Astrocyte (in vitro differentiated cells and primary cell): ENCODE measurements at regions not wholly inside any gene's neighbourhood (a gene's known extent, or its start where the extent isn't known, plus 50 kb on each side); places are given as distances from the start of the nearest gene placed in this dataset.

ENCODE experiments used
- DNase-seq: peaks from one replicate; pipeline ENCODE4 v3.0.0-alpha.2; 2010; ENCODE audit warnings: low read depth
- FAIRE-seq: peaks from 2 replicates; lab custom pipeline; 2011; peaks lifted over from hg19 to GRCh38; lab: Jason Lieb, UNC
- H2AFZ ChIP-seq: 2 replicates; pipeline ENCODE4 v1.6.0; 2012; ENCODE audit warnings: low read depth, low read length, inconsistent platforms
- H3K27ac ChIP-seq: 2 replicates; pipeline ENCODE4 v1.5.1; 2011; ENCODE audit warnings: low read depth, low read length, inconsistent platforms
- H3K27me3 ChIP-seq: 2 replicates; pipeline ENCODE4 v1.6.0; 2011; ENCODE audit warnings: low read length, inconsistent platforms; ENCODE audit not compliant: insufficient read depth
- H3K36me3 ChIP-seq: 2 replicates; pipeline ENCODE4 v1.5.1; 2011; ENCODE audit warnings: low read length, inconsistent platforms; ENCODE audit not compliant: insufficient read depth
- H3K4me1 ChIP-seq: 2 replicates; pipeline ENCODE4 v1.5.1; 2011; ENCODE audit warnings: low read length, inconsistent platforms; ENCODE audit not compliant: insufficient read depth
- H3K4me2 ChIP-seq: 2 replicates; pipeline ENCODE4 v1.6.0; 2012; ENCODE audit warnings: low read length, inconsistent platforms
- H3K4me3 ChIP-seq: 2 replicates; pipeline ENCODE4 v1.5.1; 2011; ENCODE audit warnings: low read depth, mild to moderate bottlenecking, low read length, inconsistent platforms; ENCODE audit not compliant: insufficient read depth
- H3K79me2 ChIP-seq: 2 replicates; pipeline ENCODE4 v1.6.0; 2012; ENCODE audit warnings: mild to moderate bottlenecking, low read length, inconsistent platforms; ENCODE audit not compliant: insufficient read depth
- H3K9ac ChIP-seq: 2 replicates; pipeline ENCODE4 v1.6.0; 2012; ENCODE audit warnings: mild to moderate bottlenecking, low read length, inconsistent platforms
- H3K9me3 ChIP-seq: 2 replicates; pipeline ENCODE4 v1.5.1; 2012; ENCODE audit warnings: low read depth, mild to moderate bottlenecking, low read length, inconsistent platforms; ENCODE audit not compliant: insufficient read depth
- H4K20me1 ChIP-seq: 2 replicates; pipeline ENCODE4 v1.6.0; 2012; ENCODE audit warnings: low read length, inconsistent platforms; ENCODE audit not compliant: insufficient read depth
- H3K27ac Mint-ChIP-seq: one replicate; pipeline ENCODE4 v1.8.0; 2021; ENCODE audit warnings: mild to moderate bottlenecking, mixed read lengths; ENCODE audit not compliant: unreplicated experiment
- H3K27me3 Mint-ChIP-seq: one replicate; pipeline ENCODE4 v1.8.0; 2021; ENCODE audit warnings: low read depth, mixed read lengths; ENCODE audit not compliant: unreplicated experiment
- H3K36me3 Mint-ChIP-seq: one replicate; pipeline ENCODE4 v1.8.0; 2021; ENCODE audit warnings: low read depth, mixed read lengths; ENCODE audit not compliant: unreplicated experiment
- H3K4me1 Mint-ChIP-seq: one replicate; pipeline ENCODE4 v1.8.0; 2021; ENCODE audit warnings: low read depth, mixed read lengths; ENCODE audit not compliant: unreplicated experiment
- H3K4me3 Mint-ChIP-seq: one replicate; pipeline ENCODE4 v1.8.0; 2021; ENCODE audit warnings: mild to moderate bottlenecking, moderate library complexity, mixed read lengths; ENCODE audit not compliant: unreplicated experiment
- H3K9me3 Mint-ChIP-seq: one replicate; pipeline ENCODE4 v1.8.0; 2021; ENCODE audit warnings: mild to moderate bottlenecking, mixed read lengths; ENCODE audit not compliant: unreplicated experiment
- EZH2 ChIP-seq: IDR thresholded peaks from 2 replicates; pipeline ENCODE4 v1.6.1; 2012; ENCODE audit warnings: mild to moderate bottlenecking, low read length, inconsistent platforms; ENCODE audit not compliant: insufficient read depth
- TF ChIP-seq, protein P1 (sequence below): IDR thresholded peaks from 2 replicates; pipeline ENCODE4 v1.5.1; 2011; ENCODE audit warnings: low read depth, mild to moderate bottlenecking, inconsistent platforms, low read length, moderate library complexity; ENCODE audit not compliant: insufficient read depth

- no peaks in the 10 kb centered on the region for H3K9me3 ChIP-seq
- H2AFZ ChIP-seq, result no peak overlapping the region
- H3K4me3 ChIP-seq, result no peak overlapping the region
- TF ChIP-seq, protein P1, sequence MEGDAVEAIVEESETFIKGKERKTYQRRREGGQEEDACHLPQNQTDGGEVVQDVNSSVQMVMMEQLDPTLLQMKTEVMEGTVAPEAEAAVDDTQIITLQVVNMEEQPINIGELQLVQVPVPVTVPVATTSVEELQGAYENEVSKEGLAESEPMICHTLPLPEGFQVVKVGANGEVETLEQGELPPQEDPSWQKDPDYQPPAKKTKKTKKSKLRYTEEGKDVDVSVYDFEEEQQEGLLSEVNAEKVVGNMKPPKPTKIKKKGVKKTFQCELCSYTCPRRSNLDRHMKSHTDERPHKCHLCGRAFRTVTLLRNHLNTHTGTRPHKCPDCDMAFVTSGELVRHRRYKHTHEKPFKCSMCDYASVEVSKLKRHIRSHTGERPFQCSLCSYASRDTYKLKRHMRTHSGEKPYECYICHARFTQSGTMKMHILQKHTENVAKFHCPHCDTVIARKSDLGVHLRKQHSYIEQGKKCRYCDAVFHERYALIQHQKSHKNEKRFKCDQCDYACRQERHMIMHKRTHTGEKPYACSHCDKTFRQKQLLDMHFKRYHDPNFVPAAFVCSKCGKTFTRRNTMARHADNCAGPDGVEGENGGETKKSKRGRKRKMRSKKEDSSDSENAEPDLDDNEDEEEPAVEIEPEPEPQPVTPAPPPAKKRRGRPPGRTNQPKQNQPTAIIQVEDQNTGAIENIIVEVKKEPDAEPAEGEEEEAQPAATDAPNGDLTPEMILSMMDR, result no peak
- no peak for TF ChIP-seq EZH2
- H3K4me1 ChIP-seq, result no peaks in the 10 kb centered on the region
- no peak overlapping the region for H3K9ac ChIP-seq
- H3K27ac ChIP-seq, result no peak overlapping the region
- no peaks in the 10 kb centered on the region for H3K36me3 ChIP-seq
- H3K4me1 Mint-ChIP-seq, result no peaks in the 10 kb centered on the region
- no peak overlapping the region for H3K4me2 ChIP-seq
- no peaks in the 10 kb centered on the region for H3K79me2 ChIP-seq
- H3K27me3 Mint-ChIP-seq, result peaks cover 23% of the 10 kb centered on the region
- H4K20me1 ChIP-seq, result no peaks in the 10 kb centered on the region
- peaks cover 2% of the 10 kb centered on the region for H3K9me3 Mint-ChIP-seq
- H3K36me3 Mint-ChIP-seq, result no peaks in the 10 kb centered on the region
- DNase-seq, result no peak
- no peak overlapping the region for H3K27ac Mint-ChIP-seq
- no peak for FAIRE-seq
- H3K4me3 Mint-ChIP-seq, result no peak overlapping the region
- H3K27me3 ChIP-seq, result peaks cover 9% of the 10 kb centered on the region
These were observed 123.6 kb upstream of the KCNJ15 start for GRCh38 chr21:38133240-38133639.

GRCh38 chr21:38134084-38134873 lies 122.5 kb upstream of the KCNJ15 start:
- FAIRE-seq, result no peak

More at GRCh38 chr21:38134084-38134873, 122.5 kb upstream of the KCNJ15 start:
- no peak overlapping the region for H3K4me2 ChIP-seq
- H3K9me3 ChIP-seq, result no peaks in the 10 kb centered on the region
- peaks cover 12% of the 10 kb centered on the region for H3K27me3 Mint-ChIP-seq
- H3K4me1 Mint-ChIP-seq, result no peaks in the 10 kb centered on the region
- H3K4me3 Mint-ChIP-seq, result no peak overlapping the region
- no peak overlapping the region for H3K9ac ChIP-seq
- no peak overlapping the region for H3K27ac ChIP-seq
- no peak overlapping the region for H3K4me3 ChIP-seq
- H2AFZ ChIP-seq, result no peak overlapping the region
- no peak for DNase-seq
- no peaks in the 10 kb centered on the region for H3K4me1 ChIP-seq
- no peaks in the 10 kb centered on the region for H4K20me1 ChIP-seq
- H3K27ac Mint-ChIP-seq, result no peak overlapping the region
- TF ChIP-seq EZH2, result no peak
- TF ChIP-seq, protein P1, result no peak
- peaks cover 2% of the 10 kb centered on the region for H3K9me3 Mint-ChIP-seq
- H3K36me3 Mint-ChIP-seq, result no peaks in the 10 kb centered on the region
- no peaks in the 10 kb centered on the region for H3K79me2 ChIP-seq
- H3K36me3 ChIP-seq, result no peaks in the 10 kb centered on the region
- H3K27me3 ChIP-seq, result peaks cover 9% of the 10 kb centered on the region
